SK-N-SH (cell line): ENCODE measurements at regions not wholly inside any gene's neighbourhood (a gene's known extent, or its start where the extent isn't known, plus 50 kb on each side); places are given as distances from the start of the nearest gene placed in this dataset.

Source experiments
- CTCF ChIA-PET: fragments of 300-600, 350-600 bp; formaldehyde crosslinking; extraction: SDS; loops from one replicate; lab custom pipeline; 2021; lab: Yijun Ruan, JAX
- POLR2A ChIA-PET: fragments of 350-600 bp; sonication (Branson Sonifier 250); formaldehyde crosslinking; extraction: SDS; loops from one replicate; lab custom pipeline; 2020; ENCODE audit warnings: antibody characterized with exemption, inconsistent platforms; lab: Yijun Ruan, JAX
- DNase-seq: peaks from one replicate; pipeline ENCODE4 v3.0.0; 2012
- H2AFZ ChIP-seq: fragments of 200-600 bp; sonication (generic); 2 replicates; pipeline ENCODE4 v1.8.1; 2016; ENCODE audit warnings: antibody characterized with exemption, mild to moderate bottlenecking, low read depth
- H3F3A ChIP-seq: fragments of 200-600 bp; sonication (generic); replicated peaks from 2 replicates; pipeline ENCODE3; 2016; ENCODE audit warnings: antibody characterized with exemption, mild to moderate bottlenecking; ENCODE audit not compliant: insufficient read depth
- H3K27ac ChIP-seq, 2 experiments: fragments of 200-500 bp in 1 of 2; fragments of 200-600 bp in 1 of 2; sonication (Bioruptor generic) in 1 of 2; sonication (generic), shearing (Covaris generic) in 1 of 2; 2 replicates each; pipeline versions ENCODE4 v1.5.1 to v1.6.1; 2014 to 2016; ENCODE audit warnings: low read depth in 2 of 2, inconsistent platforms in 1 of 2, low read length in 1 of 2, mild to moderate bottlenecking in 1 of 2, mixed read lengths in 1 of 2
- H3K27me3 ChIP-seq: fragments of 200-600 bp; sonication (generic), shearing (Covaris generic); 2 replicates; pipeline ENCODE4 v1.6.1; 2016; ENCODE audit warnings: mixed run types; ENCODE audit not compliant: insufficient read depth
- H3K36me3 ChIP-seq, 2 experiments: fragments of 200-500 bp in 1 of 2; fragments of 200-600 bp in 1 of 2; sonication (Bioruptor generic) in 1 of 2; sonication (generic) in 1 of 2; replicated peaks in 1 of 2; 2 replicates each; pipeline versions ENCODE3 to v1.5.1; 2014 to 2016; ENCODE audit warnings: low read length in 1 of 2, mild to moderate bottlenecking in 1 of 2; ENCODE audit not compliant: insufficient read depth in 2 of 2, control insufficient read depth in 1 of 2
- H3K4me1 ChIP-seq, 2 experiments: fragments of 200-500 bp in 1 of 2; fragments of 200-600 bp in 1 of 2; sonication (Bioruptor generic) in 1 of 2; sonication (generic), shearing (Covaris generic) in 1 of 2; 2 replicates each; pipeline versions ENCODE4 v1.5.1 to v1.6.1; 2014 to 2016; ENCODE audit warnings: low read depth in 1 of 2, low read length in 1 of 2, mixed run types in 1 of 2; ENCODE audit not compliant: insufficient read depth in 2 of 2, control insufficient read depth in 1 of 2
- H3K4me2 ChIP-seq: fragments of 200-600 bp; sonication (generic), shearing (Covaris generic); 2 replicates; pipeline ENCODE4 v1.6.1; 2017; ENCODE audit warnings: mixed run types
- H3K4me3 ChIP-seq, 2 experiments: fragments of 200-500 bp in 1 of 2; fragments of 200-600 bp in 1 of 2; sonication (Bioruptor generic) in 1 of 2; sonication (generic), shearing (Covaris generic) in 1 of 2; 2 replicates each; pipeline versions ENCODE4 v1.5.1 to v1.8.1; 2014 to 2016; ENCODE audit warnings: low read depth in 2 of 2, inconsistent platforms in 1 of 2, low read length in 1 of 2, mild to moderate bottlenecking in 1 of 2, mixed read lengths in 1 of 2, moderate library complexity in 1 of 2
- H3K79me2 ChIP-seq: fragments of 200-600 bp; sonication (generic); 2 replicates; pipeline ENCODE4 v1.8.1; 2017; ENCODE audit warnings: mild to moderate bottlenecking; ENCODE audit not compliant: insufficient read depth
- H3K9ac ChIP-seq: fragments of 200-600 bp; sonication (generic); 2 replicates; pipeline ENCODE4 v1.6.1; 2017; ENCODE audit warnings: mixed run types
- H3K9me2 ChIP-seq: fragments of 200-600 bp; sonication (generic); 2 replicates; pipeline ENCODE4 v1.6.1; 2017; ENCODE audit warnings: mixed run types
- H3K9me3 ChIP-seq: fragments of 200-600 bp; sonication (generic); 2 replicates; pipeline ENCODE4 v1.6.1; 2017; ENCODE audit warnings: mixed run types, mild to moderate bottlenecking, moderate library complexity
- H4K20me1 ChIP-seq: fragments of 200-600 bp; sonication (generic); 2 replicates; pipeline ENCODE4 v1.6.1; 2017; ENCODE audit warnings: mild to moderate bottlenecking, mixed run types; ENCODE audit not compliant: insufficient read depth
- CHD2 ChIP-seq: fragments of 150-350 bp; IDR thresholded peaks from 2 replicates; pipeline ENCODE4 v1.6.1; 2018; ENCODE audit warnings: low read length; ENCODE audit not compliant: partially characterized antibody
- CTCF ChIP-seq: fragments of 200-600 bp; sonication (generic); IDR thresholded peaks from 2 replicates; pipeline ENCODE4 v1.6.1; 2017; ENCODE audit warnings: antibody characterized with exemption, mild to moderate bottlenecking, moderate library complexity
- ELF1 ChIP-seq: IDR thresholded peaks from 2 replicates; pipeline ENCODE4 v1.4.0; 2012
- EP300 ChIP-seq, 2 experiments: IDR thresholded peaks; 2 replicates each; pipeline versions ENCODE4 v1.4.0 to v1.6.1; 2012; ENCODE audit warnings: borderline replicate concordance in 1 of 2, low read depth in 1 of 2, low read length in 1 of 2
- EZH2phosphoT487 ChIP-seq: fragments of 200-600 bp; sonication (generic); IDR thresholded peaks from 2 replicates; pipeline ENCODE4 v1.6.1; 2017; ENCODE audit warnings: low read depth, mixed run types, mild to moderate bottlenecking, antibody characterized with exemption, moderate library complexity, borderline replicate concordance
- FOXM1 ChIP-seq: IDR thresholded peaks from 2 replicates; pipeline ENCODE4 v1.4.0; 2012; ENCODE audit warnings: low read depth, mild to moderate bottlenecking
- IRF3 ChIP-seq: fragments of 150-350 bp; IDR thresholded peaks from 2 replicates; pipeline ENCODE4 v1.6.1; 2016; ENCODE audit warnings: mild to moderate bottlenecking, low read depth, low read length
- JUND ChIP-seq: IDR thresholded peaks from 2 replicates; pipeline ENCODE4 v1.4.0; 2012
- MAX ChIP-seq: IDR thresholded peaks from 2 replicates; pipeline ENCODE4 v1.4.0; 2012; ENCODE audit warnings: low read depth
- MEF2A ChIP-seq: IDR thresholded peaks from 2 replicates; pipeline ENCODE4 v1.4.0; 2012; ENCODE audit warnings: low read depth, borderline replicate concordance
- MXI1 ChIP-seq: IDR thresholded peaks from 2 replicates; pipeline ENCODE4 v1.6.1; 2012; ENCODE audit warnings: mild to moderate bottlenecking, low read depth, low read length, improper control_type of control experiment
- NRF1 ChIP-seq: IDR thresholded peaks from 2 replicates; pipeline ENCODE4 v1.6.1; 2012; ENCODE audit warnings: low read depth, mild to moderate bottlenecking, low read length
- PBX3 ChIP-seq: IDR thresholded peaks from 2 replicates; pipeline ENCODE4; 2012
- RCOR1 ChIP-seq: fragments of 150-350 bp; IDR thresholded peaks from 2 replicates; pipeline ENCODE4 v1.6.1; 2017; ENCODE audit warnings: antibody characterized with exemption, low read length
- SMC3 ChIP-seq: IDR thresholded peaks from 2 replicates; pipeline ENCODE4 v1.6.1; 2012; ENCODE audit warnings: low read depth, low read length, improper control_type of control experiment
- TAF1 ChIP-seq: IDR thresholded peaks from 2 replicates; pipeline ENCODE4 v1.6.1; 2012; ENCODE audit warnings: low read depth, mild to moderate bottlenecking, low read length, moderate library complexity, borderline replicate concordance
- TEAD4 ChIP-seq: IDR thresholded peaks from 2 replicates; pipeline ENCODE4 v1.4.0; 2012; ENCODE audit warnings: mild to moderate bottlenecking, borderline replicate concordance; ENCODE audit not compliant: insufficient read depth
- YY1 ChIP-seq: IDR thresholded peaks from 2 replicates; pipeline ENCODE4 v1.4.0; 2012; ENCODE audit warnings: low read depth, mild to moderate bottlenecking
- ZBTB33 ChIP-seq: IDR thresholded peaks from 2 replicates; pipeline ENCODE4 v1.4.0; 2012; ENCODE audit warnings: low read depth, borderline replicate concordance
- WGBS: methylation state at CpG from one replicate; pipeline ENCODE4 v1.1.6; 2017; ENCODE audit warnings: low lambda C conversion rate; 5-methylcytosine and 5-hydroxymethylcytosine counted together

- H3K4me2 ChIP-seq = no peak overlapping the region
- H4K20me1 ChIP-seq = no peaks in the 10 kb centered on the region
- no peak overlapping the region for H2AFZ ChIP-seq
- no peaks in the 10 kb centered on the region for H3K4me1 ChIP-seq
- no peaks in the 10 kb centered on the region; the same call in 1 of the 2 replicates for H3K9me3 ChIP-seq
- POLR2A ChIA-PET = no interaction called here
- H3K4me3 ChIP-seq = no peak overlapping the region
- no peaks in the 10 kb centered on the region for H3K27me3 ChIP-seq
- CTCF ChIA-PET = no interaction called here
- TF ChIP-seq RCOR1 (no peak), SMC3 (no peak), ELF1 (no peak), MEF2A (no peak), MXI1 (no peak), CTCF (no peak), IRF3 (no peak), EZH2phosphoT487 (no peak), PBX3 (no peak), EP300 (IDR thresholded peaks at IDR 0.05; ENCODE audit: borderline replicate concordance in 1 of 2, low read depth in 1 of 2, low read length in 1 of 2) (no peak), FOXM1 (no peak), MAX (no peak), TAF1 (no peak)
- H3K9me2 ChIP-seq = no peaks in the 10 kb centered on the region
- no peaks in the 10 kb centered on the region for H3K79me2 ChIP-seq
- WGBS = no CpG with 5 or more reads among the region's 3 CpGs
- no peaks in the 10 kb centered on the region for H3F3A ChIP-seq
- H3K9ac ChIP-seq = no peak overlapping the region
- no peak overlapping the region for H3K27ac ChIP-seq
- no peaks in the 10 kb centered on the region for H3K36me3 ChIP-seq
- no peak for DNase-seq
These were observed 414.5 kb upstream of the HSF2 start for GRCh38 chr6:121984956-121985355.

GRCh38 chr6:121993362-121993761 lies 406.1 kb upstream of the HSF2 start:
- H3K79me2 ChIP-seq = no peaks in the 10 kb centered on the region
- H3F3A ChIP-seq = no peaks in the 10 kb centered on the region
- ChIA-PET POLR2A (no interaction called here), CTCF (no interaction called here)
- no peak overlapping the region for H2AFZ ChIP-seq
- 52% methylated on average over 6 of the region's 6 CpGs for WGBS
- H4K20me1 ChIP-seq = no peaks in the 10 kb centered on the region
- H3K27me3 ChIP-seq = no peaks in the 10 kb centered on the region
- no peaks in the 10 kb centered on the region for H3K36me3 ChIP-seq
- no peak overlapping the region for H3K4me2 ChIP-seq
- H3K9ac ChIP-seq = no peak overlapping the region
- DNase-seq = no peak
- H3K9me2 ChIP-seq = no peaks in the 10 kb centered on the region
- H3K27ac ChIP-seq = no peak overlapping the region
- no peaks in the 10 kb centered on the region for H3K9me3 ChIP-seq
- H3K4me1 ChIP-seq = no peaks in the 10 kb centered on the region; a peak in 1 of 4 replicates
- no peak overlapping the region for H3K4me3 ChIP-seq
- TF ChIP-seq ZBTB33 (no peak), ELF1 (no peak), NRF1 (no peak), JUND (no peak), MAX (no peak), IRF3 (no peak), EP300 (IDR thresholded peaks at IDR 0.05; ENCODE audit: borderline replicate concordance in 1 of 2, low read depth in 1 of 2, low read length in 1 of 2) (no peak), TAF1 (no peak), TEAD4 (no peak), YY1 (no peak), CHD2 (no peak), PBX3 (no peak)
